Right lung (tissue), 2 donors: ENCODE measurements at regions not wholly inside any gene's neighbourhood (a gene's known extent, or its start where the extent isn't known, plus 50 kb on each side); places are given as distances from the start of the nearest gene placed in this dataset.
"Not testable (repeated sequence)": the region's sequence is repeated elsewhere in the genome, so short reads cannot be mapped to it uniquely, and the experiment has no call there.

Source experiments
- DNase-seq, 2 donors: peaks; one replicate each; pipeline ENCODE4 v3.0.0-alpha.2; 2013

DNA sequence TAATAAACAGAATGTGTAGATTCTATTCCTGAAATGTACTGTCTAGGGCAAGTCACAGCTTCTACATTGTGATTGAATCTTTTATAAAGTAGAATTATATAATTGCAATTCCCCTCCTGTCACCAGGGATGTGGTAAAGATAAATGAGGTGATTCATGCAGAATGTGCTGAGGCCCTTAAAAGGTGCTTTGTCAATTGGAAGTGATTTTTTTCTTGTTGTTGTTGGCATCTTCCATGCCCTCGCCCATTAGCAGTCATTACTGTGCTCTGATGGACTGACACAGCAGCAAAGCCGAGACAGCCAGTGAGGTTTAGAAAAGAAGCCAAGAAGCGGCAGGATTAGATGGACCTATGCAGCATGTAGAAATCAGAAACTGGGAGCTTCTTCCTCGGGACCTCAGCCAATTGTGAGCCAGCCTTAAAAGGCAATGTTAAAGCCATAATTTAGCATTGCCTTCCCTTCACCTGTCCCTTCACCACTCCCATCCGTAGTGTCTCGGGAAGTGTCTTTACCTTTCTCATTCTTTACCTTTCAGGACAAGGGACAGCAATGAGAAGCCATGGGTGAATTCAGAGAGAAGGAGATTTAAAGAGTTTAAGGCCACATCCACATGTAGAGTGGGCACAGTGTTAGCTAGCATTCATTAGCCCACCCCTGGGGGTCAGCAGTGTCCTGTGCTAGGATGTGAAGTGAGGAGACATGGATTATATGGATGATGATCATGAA lies 257.8 kb downstream of the PLK2 start:
- DNase-seq: no peak

DNA sequence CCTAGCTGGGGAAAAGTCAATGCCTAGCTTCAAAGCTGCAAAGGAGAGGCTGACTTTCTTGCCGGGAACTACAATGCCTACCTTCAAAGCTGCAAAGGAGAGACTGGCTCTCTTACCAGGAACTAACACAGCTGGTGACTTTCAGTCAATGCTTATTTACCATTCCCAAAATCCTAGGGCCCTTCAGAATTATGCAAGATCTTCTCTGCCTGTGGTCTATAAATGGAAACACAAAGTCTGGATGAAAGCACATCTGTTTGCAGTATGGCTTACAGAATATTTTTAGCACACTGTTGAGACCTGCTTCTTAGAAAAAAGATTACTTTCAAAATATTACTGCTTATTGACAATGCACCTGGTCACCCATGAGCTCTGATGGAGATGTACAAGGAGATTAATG lies 259.4 kb downstream of the PLK2 start:
- no peak for DNase-seq

DNA sequence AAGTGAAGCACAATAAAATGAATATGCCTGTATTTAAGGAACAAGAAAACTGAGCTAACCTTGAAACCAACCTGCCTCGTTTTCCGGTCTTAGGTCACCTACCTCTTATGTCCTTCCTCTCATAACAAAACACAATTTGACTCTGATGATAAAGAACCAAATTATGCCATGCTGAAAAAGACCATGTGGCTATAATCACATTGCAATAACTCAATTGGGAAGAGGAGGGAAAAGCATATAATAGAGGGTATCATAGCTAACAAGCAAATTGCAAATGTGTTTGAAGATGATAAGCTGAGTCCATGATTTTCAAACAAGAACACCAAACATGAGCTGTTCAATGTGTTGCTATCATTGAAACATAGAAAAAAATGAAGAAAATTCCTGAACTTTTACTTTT lies 260.8 kb downstream of the PLK2 start:
- DNase-seq: no peak

DNA sequence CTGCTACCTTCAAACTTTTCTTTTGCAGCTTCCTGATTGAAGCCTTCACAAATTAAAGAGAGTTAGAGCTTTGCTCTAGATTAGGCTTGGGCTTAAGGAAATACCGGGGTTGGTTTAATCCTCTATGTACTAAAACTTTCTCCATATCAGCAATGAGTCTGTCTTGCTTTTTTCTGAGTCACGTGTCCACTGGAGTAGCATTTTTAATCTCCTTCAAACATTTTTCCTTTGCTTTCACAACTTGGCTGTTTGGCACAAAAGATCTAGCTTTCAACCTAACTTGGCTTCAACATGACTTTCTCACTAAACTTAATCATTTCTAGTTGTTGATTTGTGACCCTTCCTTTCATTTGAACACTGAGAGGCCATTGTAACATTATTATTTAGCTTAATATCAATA lies 261.6 kb downstream of the PLK2 start:
- DNase-seq: no peak

DNA sequence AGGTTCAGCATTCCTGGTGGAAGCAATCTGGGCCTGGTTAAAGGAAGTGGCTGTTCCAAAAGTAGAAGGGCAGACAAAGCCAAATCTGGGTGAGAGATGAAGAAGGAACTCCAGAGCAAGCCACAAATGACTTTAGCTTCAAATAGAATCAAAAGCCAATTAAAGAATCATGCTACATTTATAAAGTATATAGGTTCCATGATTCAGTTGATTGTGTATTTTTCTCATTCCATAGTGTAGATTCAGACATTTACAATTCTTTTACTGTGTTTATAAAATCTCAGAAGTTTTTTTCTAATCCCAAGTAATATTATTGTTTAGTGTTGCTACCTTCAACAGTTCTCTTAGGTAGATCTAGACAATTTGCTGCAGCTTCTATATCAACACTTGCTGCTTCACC lies 262.0 kb downstream of the PLK2 start:
- no peak for DNase-seq

DNA sequence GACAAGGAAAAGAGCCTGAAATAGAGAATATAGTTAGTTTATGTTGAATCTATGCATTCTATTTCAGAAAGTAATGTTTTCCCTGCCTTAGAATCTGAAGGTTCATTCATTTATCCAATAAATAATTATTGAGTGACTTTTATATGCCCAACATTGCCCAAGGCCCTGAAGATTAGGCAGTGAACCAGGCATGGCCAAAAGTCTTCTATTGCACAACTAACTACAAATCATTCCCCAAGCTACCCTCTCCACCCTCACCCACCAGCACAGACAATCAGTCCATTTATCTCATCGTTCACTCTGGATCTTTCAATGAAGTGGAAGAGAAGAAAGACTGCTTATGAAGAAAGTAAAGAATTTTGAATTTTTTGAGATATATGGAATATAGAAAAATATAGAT lies 268.4 kb downstream of the PLK2 start:
- DNase-seq: no peak

DNA sequence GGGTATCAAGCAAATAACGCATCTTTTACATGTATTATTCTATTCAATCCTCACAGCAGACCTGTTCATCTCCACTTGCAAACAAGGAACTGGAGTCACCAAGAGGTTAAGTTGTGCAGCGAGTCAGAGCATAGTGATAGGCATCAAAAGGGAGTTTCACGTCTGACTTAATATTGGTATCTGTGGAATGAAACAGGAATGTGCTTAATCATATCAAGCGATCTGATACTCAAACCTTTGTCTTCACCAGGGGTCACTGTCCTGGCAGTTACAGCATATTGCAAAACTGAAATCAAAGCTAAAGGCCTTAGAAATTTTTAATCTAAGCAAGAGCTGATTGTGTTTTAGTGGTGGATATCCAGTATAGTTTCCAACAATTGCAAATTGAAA lies 271.6 kb downstream of the PLK2 start:
- DNase-seq: no peak

DNA sequence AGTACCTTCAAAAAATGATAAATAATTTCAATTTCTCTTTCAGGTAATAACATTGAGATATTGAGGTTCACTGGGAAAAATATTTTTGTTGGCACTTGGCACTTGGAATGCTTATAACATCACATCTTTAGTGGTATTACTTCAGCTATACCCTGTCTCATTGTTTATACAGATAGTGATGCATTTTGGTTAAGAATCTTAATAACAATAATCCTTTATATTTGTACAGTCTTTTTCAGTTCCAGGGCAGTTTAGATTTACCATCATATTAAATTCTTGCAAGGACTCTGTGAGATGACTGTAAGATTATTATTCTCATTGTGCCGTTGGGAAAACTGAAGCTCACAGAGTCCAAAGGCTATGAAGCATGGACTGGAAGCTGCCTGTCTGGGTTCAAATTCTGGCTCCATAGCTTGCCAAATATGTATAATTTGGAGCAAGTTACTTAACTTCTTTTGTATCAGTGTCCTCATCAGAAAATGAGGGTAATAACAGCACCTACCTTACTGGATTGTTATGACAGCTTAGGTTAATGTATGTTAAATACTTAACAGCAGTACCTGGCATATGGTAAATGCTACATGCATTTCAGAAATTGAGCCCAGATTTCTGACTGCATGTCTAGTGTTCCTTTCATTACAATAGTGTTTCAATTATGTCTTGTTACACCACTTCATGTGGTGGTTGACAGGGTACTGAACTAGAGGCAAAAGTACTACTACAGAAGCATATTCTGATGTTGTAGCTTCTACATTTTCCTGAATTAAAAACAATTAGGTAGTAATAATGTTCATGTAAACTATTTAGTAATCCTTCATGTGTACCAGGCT lies 272.2 kb downstream of the PLK2 start:
- DNase-seq: no peak

DNA sequence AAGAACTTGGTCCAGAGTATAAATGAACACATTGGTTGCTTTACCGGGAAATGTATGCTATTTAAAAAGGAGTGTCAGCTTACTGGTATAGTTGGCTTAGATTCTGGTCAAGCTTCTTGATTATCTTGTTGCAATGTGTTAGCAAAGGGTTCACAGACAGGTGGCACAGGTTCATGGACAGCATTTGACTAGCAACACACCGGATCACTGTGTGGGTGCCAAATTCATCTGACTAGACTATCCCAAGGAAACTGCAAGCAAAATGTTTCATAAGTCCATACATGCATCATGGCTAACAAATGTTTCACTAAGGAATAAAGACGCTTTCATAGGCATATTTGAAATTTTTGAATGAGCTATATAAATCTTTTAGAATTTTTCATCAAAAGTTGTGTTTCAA lies 274.1 kb downstream of the PLK2 start:
- DNase-seq: no peak

DNA sequence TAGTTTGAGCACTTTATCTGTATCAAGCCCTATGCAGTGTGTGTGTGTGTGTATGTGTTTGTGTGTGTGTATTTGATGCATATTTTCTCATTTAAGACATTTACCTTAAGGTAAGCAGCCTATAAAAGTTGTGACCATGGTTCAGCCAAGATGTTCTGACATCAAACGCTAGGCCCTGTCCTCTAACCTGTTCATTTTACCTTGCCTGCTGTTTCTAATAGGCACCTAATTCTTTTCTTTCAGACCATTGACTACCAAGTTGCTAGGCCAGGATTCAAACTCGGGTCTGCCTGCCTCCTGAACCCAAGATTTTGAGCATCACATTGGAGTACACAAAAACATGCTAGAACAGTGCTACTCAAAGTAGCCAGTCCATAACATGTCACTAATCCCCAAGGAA lies 274.5 kb downstream of the PLK2 start:
- no peak for DNase-seq

DNA sequence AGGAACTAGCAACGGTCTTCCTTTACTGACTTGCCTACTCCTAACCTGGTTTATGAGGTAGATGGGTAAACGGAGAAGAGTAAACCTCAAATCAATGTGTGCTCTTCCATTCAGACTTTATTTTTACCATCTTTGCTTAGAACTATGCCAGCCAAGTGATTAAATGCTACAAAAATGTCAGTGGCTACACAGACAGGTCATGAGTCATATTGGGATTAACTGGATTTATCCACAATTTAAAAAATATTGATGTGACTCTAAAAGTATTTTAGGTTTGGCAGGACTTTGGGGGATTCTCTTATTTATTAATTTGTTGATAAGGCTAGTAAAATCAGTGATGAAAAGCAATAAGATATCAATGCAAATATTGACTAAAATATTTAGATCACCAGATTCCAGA lies 275.0 kb downstream of the PLK2 start:
- no peak for DNase-seq

DNA sequence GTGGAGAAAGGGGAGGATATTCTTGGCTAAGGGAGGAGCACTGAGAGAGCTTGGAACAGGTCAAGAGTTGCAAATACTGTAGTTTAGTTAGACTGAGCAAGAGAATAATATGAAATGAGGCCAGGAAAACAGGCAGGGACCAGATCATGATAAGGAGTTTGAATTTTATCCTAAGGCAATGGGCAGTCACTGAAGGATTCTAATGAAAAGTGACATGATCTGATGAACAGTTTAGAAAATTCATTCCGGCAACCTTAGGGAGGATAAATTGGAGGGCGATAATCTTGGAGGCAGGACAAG lies 276.1 kb downstream of the PLK2 start:
- no peak for DNase-seq

DNA sequence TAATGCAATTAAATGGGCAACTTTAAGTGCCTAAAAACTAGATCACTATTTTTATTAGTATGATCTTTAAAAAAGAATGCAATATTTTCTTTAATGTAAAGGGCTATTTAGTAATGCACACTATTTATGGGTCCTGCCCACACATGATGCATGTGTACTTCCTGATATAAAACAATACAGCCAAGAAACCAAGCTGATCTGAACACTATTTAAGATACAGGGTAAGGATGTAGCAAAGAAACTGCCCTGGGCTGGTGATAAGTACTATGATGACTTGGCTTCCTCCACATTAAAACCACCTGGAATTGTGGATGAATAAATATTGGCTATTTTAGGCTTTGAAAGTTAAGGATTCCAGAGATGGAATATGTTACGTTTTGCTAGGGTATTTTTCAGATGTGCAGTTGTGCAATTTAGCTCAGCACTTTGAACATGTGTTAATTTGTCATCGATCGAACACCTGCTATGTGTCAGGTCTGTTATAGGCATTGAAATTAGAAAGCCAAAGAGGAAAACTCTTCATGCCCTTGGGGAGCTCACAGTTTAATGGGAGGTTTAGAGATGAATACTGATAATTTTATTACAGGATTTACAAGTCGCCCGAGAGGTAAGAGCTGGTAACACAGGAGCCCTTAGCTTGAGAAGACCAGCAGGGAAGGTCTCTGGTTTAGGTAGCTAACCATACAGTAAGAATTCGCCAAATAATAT lies 276.7 kb downstream of the PLK2 start:
- DNase-seq: no peak

DNA sequence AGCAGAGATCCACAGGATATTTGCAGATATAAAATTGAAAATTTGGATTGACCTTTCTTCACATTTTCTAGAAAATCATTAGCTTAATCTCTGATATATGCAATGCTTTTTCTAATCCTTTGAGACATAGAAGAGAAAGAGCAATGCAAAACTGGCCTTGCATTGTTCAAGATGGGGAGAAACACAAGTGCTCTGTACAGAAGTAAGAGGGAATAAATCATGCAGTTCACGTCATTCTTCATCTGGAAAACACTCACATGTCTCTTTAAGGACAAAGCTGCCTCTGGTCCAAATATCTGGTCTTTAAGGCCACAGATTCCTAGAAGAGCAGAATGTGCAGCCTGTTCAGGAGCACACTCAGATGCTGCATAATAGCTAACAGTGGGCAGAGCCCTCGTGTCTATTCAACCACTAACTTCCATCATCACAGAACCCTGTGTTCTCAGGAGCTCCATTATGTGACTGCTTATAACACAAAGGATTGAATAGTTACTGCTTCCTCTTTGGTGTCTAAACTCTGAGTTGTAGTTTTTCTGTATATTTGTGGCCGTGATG lies 277.5 kb downstream of the PLK2 start:
- DNase-seq: peak in 1 of 2 donors; percentile 9

DNA sequence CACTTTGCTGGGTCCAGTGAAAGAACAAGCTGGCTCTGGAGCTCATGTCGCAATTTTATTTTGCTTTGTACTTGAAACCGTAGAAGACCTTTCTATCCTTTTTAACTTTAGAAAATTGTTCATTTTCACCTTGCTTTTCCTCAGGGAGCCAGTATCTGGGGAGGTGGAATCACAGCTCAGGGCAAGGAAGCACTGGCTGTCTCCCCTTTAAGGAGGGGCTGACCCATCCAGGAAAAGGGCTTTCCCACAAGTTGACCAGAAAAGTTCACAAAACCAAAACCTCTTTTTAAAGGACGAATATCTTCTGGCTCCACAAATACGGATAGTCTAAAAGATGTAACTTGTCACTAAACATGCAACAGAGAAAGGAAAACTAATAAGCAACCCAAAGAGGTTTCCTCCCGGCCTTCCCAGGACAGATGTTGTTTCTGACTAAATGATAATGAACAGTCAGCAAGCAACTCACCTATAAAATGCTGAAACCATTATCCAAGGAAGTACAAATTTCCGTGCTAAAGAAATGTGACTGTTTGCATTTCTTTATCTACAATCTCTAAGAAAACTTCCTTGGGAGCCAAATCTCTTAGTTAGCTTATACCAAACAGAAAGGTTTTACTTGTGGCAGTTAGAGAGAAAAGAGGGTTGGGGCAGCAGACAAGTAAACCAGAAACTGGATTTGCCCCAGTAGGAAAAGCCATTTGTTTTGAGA lies 278.2 kb downstream of the PLK2 start:
- DNase-seq: no peak

DNA sequence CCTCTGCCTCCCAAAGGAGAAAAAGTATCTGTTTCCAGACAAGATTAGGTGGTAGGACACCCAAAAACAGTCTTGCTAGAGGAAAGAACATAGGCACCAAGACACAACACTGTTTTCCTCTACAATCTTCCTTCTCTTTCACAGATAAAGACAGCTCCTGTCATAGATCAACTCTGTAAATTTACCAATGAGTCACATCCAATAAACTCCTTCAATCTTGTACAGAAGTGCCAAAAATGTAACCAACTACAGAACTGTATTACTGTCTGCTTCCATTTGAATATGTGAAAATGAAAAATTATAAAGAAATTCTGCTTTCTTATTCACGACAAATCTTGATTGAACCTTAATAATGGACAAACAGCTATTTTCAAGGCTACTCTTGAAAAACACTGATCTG lies 286.9 kb downstream of the PLK2 start:
- DNase-seq: no peak

DNA sequence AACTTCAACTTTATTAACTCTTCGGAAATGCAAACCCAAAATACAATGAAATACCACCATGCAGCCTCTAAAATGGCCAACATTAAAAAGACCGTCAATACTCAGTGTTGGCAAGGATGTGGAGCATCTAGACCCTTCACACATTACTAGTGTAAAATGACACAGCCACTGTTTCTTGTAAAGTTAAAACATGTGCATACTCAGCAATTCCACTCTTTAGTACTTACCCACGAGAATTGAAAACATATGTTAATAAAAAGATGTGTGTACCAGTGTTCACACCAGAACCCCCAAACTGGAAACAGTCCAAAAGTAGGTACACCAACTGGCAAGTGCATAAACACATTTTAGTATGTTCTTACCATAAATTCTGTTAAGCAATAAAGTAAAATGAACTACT lies 294.7 kb downstream of the PLK2 start:
- DNase-seq: no peak

DNA sequence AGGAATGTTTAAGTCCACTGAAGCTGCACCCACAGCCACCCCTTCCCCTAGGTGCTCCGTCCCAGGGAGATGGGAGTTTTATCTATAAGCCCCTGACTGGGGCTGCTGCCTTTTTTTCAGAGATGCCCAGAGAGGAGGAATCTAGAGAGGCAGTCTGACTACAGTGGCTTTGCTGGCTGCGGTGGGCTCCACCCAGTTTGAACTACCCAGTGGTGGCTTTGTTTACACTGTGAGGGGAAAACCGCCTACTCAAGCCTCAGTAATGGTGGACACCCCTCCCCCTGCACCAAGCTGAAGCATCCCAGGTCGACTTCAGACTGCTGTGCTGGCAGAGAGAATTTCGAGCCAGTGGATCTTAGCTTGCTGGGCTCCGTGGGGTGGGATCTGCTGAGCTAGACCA lies 298.0 kb downstream of the PLK2 start:
- DNase-seq: not testable (repeated sequence)

DNA sequence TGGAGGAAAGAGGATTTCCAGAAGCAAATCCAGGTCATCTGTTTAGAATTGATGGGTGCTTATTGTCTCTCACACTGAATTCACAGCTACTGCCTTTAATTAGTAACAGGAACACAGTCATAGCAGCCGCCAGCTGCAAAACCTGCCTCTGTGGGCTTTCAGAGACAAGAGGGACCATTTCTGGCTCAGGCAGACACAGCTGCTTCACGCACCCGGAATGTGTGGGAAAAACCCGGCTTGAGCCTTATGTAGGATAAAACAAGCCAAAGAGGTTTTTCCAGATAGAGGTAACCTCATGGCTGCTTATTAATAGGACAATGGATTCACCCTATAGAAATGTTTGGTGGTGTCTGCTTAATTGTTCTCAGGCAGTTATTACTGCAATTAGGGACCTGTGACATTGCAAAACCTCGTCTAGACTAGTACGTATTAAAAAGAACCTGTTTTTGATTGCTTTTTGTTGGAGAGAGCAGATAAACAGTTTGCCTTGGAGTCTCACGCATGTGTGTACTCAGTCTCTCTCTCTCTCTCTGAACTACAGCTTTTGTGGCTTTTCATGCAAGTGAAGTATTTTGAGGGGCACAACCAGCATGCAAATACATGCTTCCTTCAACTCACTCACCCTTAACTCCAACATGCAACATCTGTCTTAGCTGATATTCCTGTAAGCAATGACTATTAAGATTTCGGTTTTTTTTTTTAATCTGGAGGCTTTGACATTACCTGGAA lies 302.7 kb downstream of the PLK2 start:
- no peak for DNase-seq

DNA sequence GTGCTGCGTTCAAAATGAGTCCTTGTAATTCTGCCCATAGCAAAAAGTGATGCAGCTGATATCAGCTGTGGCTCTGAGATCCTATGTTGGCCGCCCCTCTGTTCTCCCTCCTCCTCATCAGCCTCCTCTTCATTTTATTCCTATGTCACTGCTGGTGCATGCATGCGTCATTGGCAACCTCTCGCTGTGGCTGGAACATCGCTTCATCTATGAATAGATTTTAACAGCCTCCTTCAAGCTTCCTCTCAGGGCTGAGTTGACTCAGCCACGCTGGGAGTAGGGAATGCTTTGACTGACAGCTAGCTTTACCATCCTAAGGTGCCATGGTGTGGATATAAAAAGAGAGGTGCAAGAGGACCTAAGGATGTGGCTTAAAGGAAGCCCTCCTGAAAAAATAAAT lies 303.5 kb downstream of the PLK2 start:
- DNase-seq: no peak

DNA sequence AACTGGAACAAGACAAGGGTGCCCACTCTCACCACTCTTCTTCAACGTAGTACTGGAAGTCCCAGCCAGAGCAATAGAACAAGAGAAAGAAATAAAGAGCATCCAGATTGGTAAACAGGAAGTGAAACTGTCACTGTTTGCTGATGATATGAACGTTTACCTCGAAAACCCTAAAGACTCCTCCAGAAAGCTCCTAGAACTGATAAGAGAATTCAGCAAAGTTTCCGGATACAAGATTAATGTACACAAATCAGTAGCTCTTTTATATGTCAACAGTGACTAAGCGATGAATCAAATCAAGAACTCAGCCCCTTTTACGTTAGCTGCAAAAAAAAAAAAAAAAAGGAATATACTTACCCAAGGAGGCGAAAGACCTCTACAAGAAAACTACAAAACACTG lies 306.6 kb downstream of the PLK2 start:
- DNase-seq: no peak

DNA sequence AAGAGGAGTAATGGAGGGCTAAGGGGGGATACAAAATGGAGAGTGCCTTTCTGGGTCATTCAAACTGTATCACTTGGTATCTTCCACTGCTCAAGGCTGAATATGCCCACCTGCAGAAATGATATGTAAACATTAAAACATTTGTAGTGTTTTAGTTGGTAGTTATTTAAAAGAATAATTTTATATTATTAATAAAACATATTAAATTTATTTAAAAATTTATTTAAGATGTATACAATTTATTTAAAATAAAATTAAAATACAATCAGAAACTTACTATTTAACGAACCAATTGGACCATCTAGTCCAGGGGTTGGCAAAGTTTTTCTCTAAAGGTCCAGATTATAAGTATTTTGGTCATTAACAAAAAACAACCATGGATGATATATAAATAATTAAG lies 308.5 kb downstream of the PLK2 start:
- DNase-seq: no peak
